H1 (cell line): ENCODE measurements at regions not wholly inside any gene's neighbourhood (a gene's known extent, or its start where the extent isn't known, plus 50 kb on each side); places are given as distances from the start of the nearest gene placed in this dataset.

Experiments
- CREB1 ChIP-seq: IDR thresholded peaks from 2 replicates; pipeline ENCODE4 v1.6.1; 2012; ENCODE audit warnings: inconsistent platforms
- RXRA ChIP-seq: IDR thresholded peaks from 2 replicates; pipeline ENCODE4 v1.6.1; 2011; ENCODE audit warnings: low read depth, mild to moderate bottlenecking, low read length, moderate library complexity; ENCODE audit not compliant: insufficient read depth
- SIRT6 ChIP-seq: IDR thresholded peaks from one replicate; pipeline ENCODE4 v1.7.1; 2012; ENCODE audit warnings: low read length, inconsistent platforms
- SP2 ChIP-seq: IDR thresholded peaks from 2 replicates; pipeline ENCODE4 v1.6.1; 2012; ENCODE audit warnings: mild to moderate bottlenecking, low read length, inconsistent platforms
- TAF1 ChIP-seq: IDR thresholded peaks from 2 replicates; pipeline ENCODE4 v1.6.1; 2011; ENCODE audit warnings: mild to moderate bottlenecking, low read depth, low read length

DNA sequence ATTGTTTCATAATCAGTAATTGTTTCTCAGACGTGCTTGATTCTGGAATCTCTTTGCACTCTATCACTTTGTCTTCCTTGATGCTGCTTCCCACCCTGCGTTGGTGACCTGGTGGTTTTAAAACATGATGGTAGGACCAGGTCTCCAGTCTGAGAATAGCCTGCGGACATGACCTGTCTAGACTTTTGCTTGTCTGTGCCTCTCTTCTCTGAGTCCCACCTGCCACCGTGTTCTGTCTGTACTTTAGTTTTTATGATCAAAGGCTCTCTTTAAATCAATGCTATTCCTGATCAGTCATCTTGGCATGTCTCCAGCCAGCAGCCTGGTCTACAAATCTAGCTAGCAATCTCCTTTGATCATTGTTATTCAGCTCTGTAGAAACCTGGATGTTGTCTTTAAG, 933.9 kb downstream of the DIAPH3 start (continued):
- no peak for TF ChIP-seq RXRA
- no peak for TF ChIP-seq SP2
- TF ChIP-seq TAF1, result no peak
- TF ChIP-seq SIRT6, result no peak
- TF ChIP-seq CREB1, result no peak
- TF ChIP-seq, all 59 proteins: peak for 0
